MM.1S (cell line): ENCODE measurements at regions not wholly inside any gene's neighbourhood (a gene's known extent, or its start where the extent isn't known, plus 50 kb on each side); places are given as distances from the start of the nearest gene placed in this dataset.

Experiments
- EZH2 ChIP-seq: fragments of 300-600 bp; sonication (generic); optimal IDR thresholded peaks from 2 replicates; pipeline ENCODE3; 2017; ENCODE audit warnings: low read depth, mild to moderate bottlenecking, antibody characterized with exemption, low read length, mixed read lengths
- EZH2phosphoT487 ChIP-seq: fragments of 300-600 bp; sonication (generic); IDR thresholded peaks from 2 replicates; pipeline ENCODE4 v1.6.1; 2018; ENCODE audit warnings: antibody characterized with exemption, low read length
- TF ChIP-seq, protein P1 (sequence below): fragments of 300-600 bp; sonication (generic); IDR thresholded peaks from 2 replicates; pipeline ENCODE4 v1.5.1; 2016; ENCODE audit warnings: antibody characterized with exemption, low read length, mixed read lengths

DNA sequence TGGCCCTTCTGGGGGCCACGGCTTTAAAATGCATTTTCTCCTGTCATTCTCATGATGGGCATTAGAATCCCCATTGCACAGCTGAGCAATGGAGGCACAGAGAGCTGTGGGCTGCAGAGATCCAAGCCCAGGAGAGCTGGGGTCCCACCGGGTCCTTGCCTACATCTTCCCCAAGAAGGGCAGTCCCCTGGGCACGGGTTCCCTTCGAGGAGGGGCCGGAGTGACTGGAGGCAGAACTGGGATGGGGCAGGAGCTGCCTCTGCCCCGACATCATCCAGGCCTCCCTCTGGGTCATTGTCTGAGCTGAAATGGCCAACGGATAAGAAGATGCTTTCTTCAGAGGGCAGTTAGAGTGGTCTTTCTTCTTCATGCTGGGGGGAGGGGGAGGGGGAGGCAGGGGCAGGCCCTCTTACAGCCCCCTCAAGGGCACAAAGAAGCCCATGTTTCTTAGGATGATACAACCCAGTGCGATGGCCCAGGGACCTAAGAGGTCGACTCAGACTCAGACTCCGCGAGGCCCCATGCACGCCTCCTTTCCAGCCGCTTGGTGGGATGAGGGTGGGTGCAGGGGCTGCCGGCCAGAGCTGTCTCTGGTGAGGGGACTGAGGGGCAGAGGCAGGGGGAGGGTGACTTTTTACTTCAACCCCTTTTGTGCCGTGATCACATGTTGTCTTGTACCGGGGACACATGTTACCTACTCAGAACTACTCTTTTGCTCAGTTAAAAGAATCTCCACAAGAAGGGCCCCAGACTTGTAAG is 112.4 kb upstream of the IRX2 start:
- TF ChIP-seq, protein P1, sequence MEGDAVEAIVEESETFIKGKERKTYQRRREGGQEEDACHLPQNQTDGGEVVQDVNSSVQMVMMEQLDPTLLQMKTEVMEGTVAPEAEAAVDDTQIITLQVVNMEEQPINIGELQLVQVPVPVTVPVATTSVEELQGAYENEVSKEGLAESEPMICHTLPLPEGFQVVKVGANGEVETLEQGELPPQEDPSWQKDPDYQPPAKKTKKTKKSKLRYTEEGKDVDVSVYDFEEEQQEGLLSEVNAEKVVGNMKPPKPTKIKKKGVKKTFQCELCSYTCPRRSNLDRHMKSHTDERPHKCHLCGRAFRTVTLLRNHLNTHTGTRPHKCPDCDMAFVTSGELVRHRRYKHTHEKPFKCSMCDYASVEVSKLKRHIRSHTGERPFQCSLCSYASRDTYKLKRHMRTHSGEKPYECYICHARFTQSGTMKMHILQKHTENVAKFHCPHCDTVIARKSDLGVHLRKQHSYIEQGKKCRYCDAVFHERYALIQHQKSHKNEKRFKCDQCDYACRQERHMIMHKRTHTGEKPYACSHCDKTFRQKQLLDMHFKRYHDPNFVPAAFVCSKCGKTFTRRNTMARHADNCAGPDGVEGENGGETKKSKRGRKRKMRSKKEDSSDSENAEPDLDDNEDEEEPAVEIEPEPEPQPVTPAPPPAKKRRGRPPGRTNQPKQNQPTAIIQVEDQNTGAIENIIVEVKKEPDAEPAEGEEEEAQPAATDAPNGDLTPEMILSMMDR = no peak
- TF ChIP-seq EZH2 (no peak), EZH2phosphoT487 (no peak)
